Activated B cell treated with CpG ODN at 0.5 μM for 24 hours (primary cell): ENCODE measurements at regions not wholly inside any gene's neighbourhood (a gene's known extent, or its start where the extent isn't known, plus 50 kb on each side); places are given as distances from the start of the nearest gene placed in this dataset.

ENCODE experiments used
- ATAC-seq: fragments of 200-7000 bp; cut with Tn5 transposase; one replicate; pipeline ENCODE4 v1.10.0; 2021; ENCODE audit warnings: low read depth, mild to moderate bottlenecking, moderate library complexity
- CTCF ChIA-PET: fragments of 350-600 bp; sonication (Branson Sonifier 250); formaldehyde crosslinking; loops from one replicate; lab custom pipeline; 2021; ENCODE audit warnings: antibody characterized with exemption; lab: Charles Lee
- POLR2A ChIA-PET: fragments of 350-600 bp; sonication (Branson Sonifier 250); formaldehyde crosslinking; loops from one replicate; lab custom pipeline; 2021; ENCODE audit warnings: antibody characterized with exemption; lab: Charles Lee
- DNase-seq: peaks from one replicate; pipeline ENCODE4 v3.0.0; 2022
- H3K27ac Mint-ChIP-seq: one replicate; pipeline ENCODE4 v1.8.0; 2020; ENCODE audit warnings: mixed read lengths
- H3K27me3 Mint-ChIP-seq: one replicate; pipeline ENCODE4 v1.8.0; 2021; ENCODE audit warnings: mixed read lengths
- H3K36me3 Mint-ChIP-seq: one replicate; pipeline ENCODE4 v1.8.0; 2021; ENCODE audit warnings: low read depth, mixed read lengths
- H3K4me1 Mint-ChIP-seq: one replicate; pipeline ENCODE4 v1.8.0; 2021; ENCODE audit warnings: mixed read lengths
- H3K4me3 Mint-ChIP-seq: one replicate; pipeline ENCODE4 v1.8.0; 2020; ENCODE audit warnings: mild to moderate bottlenecking, mixed read lengths
- H3K9me3 Mint-ChIP-seq: one replicate; pipeline ENCODE4 v1.8.0; 2020; ENCODE audit warnings: mixed read lengths
- CTCF ChIP-seq: fragments of 200-600 bp; IDR thresholded peaks from one replicate; pipeline ENCODE4 v1.8.0; 2022; ENCODE audit warnings: antibody characterized with exemption, mild to moderate bottlenecking
- intact Hi-C: fragments of 100-400 bp; cut with micrococcal nuclease; formaldehyde crosslinking; loops from one replicate; pipeline ENCODE4 v1.15.1; 2024

- CTCF ChIA-PET, result no interaction called here
- H3K9me3 Mint-ChIP-seq, result no peaks in the 10 kb centered on the region
- H3K36me3 Mint-ChIP-seq, result no peaks in the 10 kb centered on the region
- H3K4me1 Mint-ChIP-seq, result no peaks in the 10 kb centered on the region
- no peak overlapping the region for H3K4me3 Mint-ChIP-seq
- H3K27me3 Mint-ChIP-seq, result no peaks in the 10 kb centered on the region
- TF ChIP-seq CTCF, result no peak
- no peak overlapping the region for H3K27ac Mint-ChIP-seq
- POLR2A ChIA-PET, result no interaction called here
- ATAC-seq (no peak), DNase-seq (no peak)
- intact Hi-C loops, result no loop called here
These were observed 344.8 kb downstream of the CSNK1G3 start for GRCh38 chr5:123856766-123857165.

DNA sequence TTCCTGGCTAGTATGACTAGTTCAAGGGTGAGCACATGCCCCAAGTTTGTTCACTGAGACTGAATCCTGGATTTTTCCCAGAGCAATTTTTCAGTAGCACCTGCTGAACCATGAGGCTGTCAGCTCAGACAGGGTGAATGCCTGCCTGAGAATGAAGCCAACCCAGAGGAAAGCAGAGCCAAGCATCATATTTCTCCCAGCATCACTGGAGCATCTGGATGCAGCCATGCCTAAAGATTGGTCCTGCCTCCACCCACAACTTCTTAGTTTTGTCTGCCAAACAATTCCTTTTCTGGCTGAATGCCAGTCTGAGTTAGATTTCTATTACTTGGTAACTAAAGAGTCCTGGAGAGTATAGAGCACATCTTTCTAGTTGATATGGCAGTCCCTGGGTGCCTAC, 343.6 kb downstream of the CSNK1G3 start:
- H3K27me3 Mint-ChIP-seq, result no peaks in the 10 kb centered on the region
- CTCF ChIA-PET, result no interaction called here
- H3K36me3 Mint-ChIP-seq, result no peaks in the 10 kb centered on the region
- no peaks in the 10 kb centered on the region for H3K4me1 Mint-ChIP-seq
- POLR2A ChIA-PET, result no interaction called here
- H3K4me3 Mint-ChIP-seq, result no peak overlapping the region
- TF ChIP-seq CTCF, result no peak
- H3K27ac Mint-ChIP-seq, result no peak overlapping the region
- intact Hi-C loops, result no loop called here
- ATAC-seq (no peak), DNase-seq (no peak)
- peaks cover 3% of the 10 kb centered on the region for H3K9me3 Mint-ChIP-seq

GRCh38 chr5:123845356-123846100, 333.6 kb downstream of the CSNK1G3 start:
- peak overlapping the region; percentile 7 for H3K27ac Mint-ChIP-seq

GRCh38 chr5:123844873-123845272, 332.9 kb downstream of the CSNK1G3 start:
- no peaks in the 10 kb centered on the region for H3K9me3 Mint-ChIP-seq
- intact Hi-C loops, result no loop called here
- H3K27ac Mint-ChIP-seq, result peak overlapping the region; percentile 7
- H3K27me3 Mint-ChIP-seq, result no peaks in the 10 kb centered on the region
- no peak overlapping the region for H3K4me3 Mint-ChIP-seq
- H3K4me1 Mint-ChIP-seq, result peaks cover 14% of the 10 kb centered on the region
- no peaks in the 10 kb centered on the region for H3K36me3 Mint-ChIP-seq
- TF ChIP-seq CTCF, result no peak
- ChIA-PET POLR2A (no interaction called here), CTCF (no interaction called here)
- no peak for DNase-seq
- ATAC-seq, result no peak

More at GRCh38 chr5:123845356-123846100, 333.6 kb downstream of the CSNK1G3 start:
- DNase-seq (no peak), ATAC-seq (no peak)
- intact Hi-C loops, result no loop called here
- no peak for TF ChIP-seq CTCF
- CTCF ChIA-PET, result no interaction called here
- Mint-ChIP-seq H3K27me3 (no peaks in the 10 kb centered on the region), H3K9me3 (peaks cover 2% of the 10 kb centered on the region), H3K36me3 (no peaks in the 10 kb centered on the region), H3K4me1 (peaks cover 14% of the 10 kb centered on the region), H3K4me3 (no peak overlapping the region)
- POLR2A ChIA-PET, result no interaction called here

DNA sequence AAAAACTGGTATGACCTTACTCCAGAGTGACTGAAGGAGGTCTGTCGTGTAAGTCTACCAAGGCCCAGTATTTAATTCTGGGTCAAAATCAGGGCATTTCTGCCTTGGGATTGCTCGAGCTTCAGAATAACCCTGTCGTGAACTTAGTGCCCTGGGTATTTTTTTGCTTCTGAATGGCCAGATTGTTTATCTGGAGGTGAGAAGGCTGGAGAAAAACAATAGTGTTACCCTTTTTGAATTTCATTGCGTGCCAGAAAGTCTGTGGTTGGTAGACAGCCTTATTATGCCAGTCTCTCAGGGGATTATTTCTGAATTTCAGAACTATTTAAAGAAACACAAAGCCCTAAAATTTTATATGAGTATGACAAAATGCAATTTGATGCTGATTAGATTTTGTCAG, 323.4 kb downstream of the CSNK1G3 start:
- ATAC-seq (no peak), DNase-seq (no peak)
- CTCF ChIA-PET, result no interaction called here
- H3K27me3 Mint-ChIP-seq, result no peaks in the 10 kb centered on the region
- H3K27ac Mint-ChIP-seq, result no peak overlapping the region
- intact Hi-C loops, result no loop called here
- TF ChIP-seq CTCF, result no peak
- POLR2A ChIA-PET, result no interaction called here
- no peaks in the 10 kb centered on the region for H3K36me3 Mint-ChIP-seq
- no peaks in the 10 kb centered on the region for H3K4me1 Mint-ChIP-seq
- H3K4me3 Mint-ChIP-seq, result no peak overlapping the region
- H3K9me3 Mint-ChIP-seq, result peaks cover 4% of the 10 kb centered on the region
